Middle frontal gyrus (tissue), 1 donor: ENCODE measurements at regions not wholly inside any gene's neighbourhood (a gene's known extent, or its start where the extent isn't known, plus 50 kb on each side); places are given as distances from the start of the nearest gene placed in this dataset.
"Not testable (repeated sequence)": the region's sequence is repeated elsewhere in the genome, so short reads cannot be mapped to it uniquely, and the experiment has no call there.

Experiments used
- DNase-seq: peaks from one replicate; pipeline ENCODE4 v3.0.0-alpha.2; 2015; ENCODE audit warnings: low spot score; ENCODE audit errors: extremely low spot score

DNA sequence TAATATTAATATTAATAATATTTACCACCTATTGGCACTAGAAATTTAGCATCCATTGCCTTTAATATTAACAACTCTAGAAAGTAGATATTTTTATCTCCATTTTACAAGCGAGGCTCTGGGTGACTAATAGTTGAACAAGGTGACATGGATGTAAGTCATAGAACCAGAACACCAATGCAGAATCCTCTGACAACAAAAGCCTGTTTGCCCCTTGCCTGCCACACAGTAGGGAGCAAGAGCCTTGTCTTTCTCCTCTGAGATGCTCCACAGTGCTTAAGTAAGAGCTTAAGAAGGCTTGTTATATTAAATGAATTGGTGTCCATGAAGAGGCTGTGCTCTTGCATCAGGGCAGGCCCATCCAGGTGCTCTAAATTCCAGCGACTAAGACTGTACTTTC, 51.2 kb upstream of the LBX1 start:
- no peak for DNase-seq

DNA sequence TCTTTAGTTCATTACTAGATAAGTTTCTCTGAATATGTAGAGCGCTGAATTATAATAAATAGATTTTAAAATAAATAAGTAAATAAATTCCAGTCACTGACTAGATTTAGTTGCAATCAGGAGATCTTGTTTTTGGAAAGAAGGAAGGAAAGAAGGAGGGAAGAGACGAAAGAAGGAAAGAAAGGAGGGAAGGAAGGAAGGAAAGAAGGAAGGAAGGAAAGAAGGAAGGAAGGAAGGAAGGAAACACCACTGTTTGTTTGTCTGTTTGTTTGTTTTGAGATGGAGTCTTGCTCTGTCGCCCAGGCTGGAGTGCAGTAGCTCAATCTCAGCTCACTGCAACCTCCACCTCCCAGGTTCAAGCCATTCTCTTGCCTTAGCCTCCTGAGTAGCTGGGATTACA, 51.7 kb upstream of the LBX1 start:
- DNase-seq: not testable (repeated sequence)

DNA sequence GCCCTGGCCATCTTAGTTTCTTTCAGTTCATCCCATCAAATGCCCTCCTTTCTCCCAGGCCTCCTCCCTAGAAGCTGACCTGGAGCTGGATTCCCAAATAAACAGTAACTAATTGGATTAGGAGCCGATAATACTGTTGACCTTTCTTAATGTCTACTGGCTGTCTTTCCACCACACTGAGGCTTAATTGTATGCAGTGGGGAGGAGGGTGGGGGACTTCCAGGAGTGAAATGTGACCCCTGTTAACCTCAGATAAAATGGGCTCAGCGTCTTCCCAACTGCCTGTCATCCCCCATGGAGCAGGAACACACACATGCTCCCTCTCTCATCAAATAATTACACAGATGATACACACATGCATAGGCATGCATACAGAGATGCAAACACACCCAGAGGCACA, 53.7 kb upstream of the LBX1 start:
- DNase-seq: no peak

DNA sequence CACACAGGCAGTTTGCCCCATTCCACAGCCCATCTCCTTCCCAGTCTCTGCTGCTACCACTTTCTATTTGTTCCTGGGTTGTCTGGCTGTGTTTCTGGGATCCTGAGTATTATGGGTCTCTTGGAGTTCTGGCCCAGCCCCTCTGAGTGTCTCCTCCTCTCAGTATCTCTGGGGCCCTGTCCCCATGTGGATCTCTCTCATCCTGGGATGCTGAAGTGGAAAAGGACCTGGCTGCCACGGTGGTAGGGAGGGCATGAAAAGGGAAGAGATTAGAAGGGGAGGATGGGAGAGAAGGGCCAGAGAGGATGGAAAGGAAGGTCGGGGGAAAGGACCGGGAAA, 54.5 kb upstream of the LBX1 start:
- DNase-seq: no peak

DNA sequence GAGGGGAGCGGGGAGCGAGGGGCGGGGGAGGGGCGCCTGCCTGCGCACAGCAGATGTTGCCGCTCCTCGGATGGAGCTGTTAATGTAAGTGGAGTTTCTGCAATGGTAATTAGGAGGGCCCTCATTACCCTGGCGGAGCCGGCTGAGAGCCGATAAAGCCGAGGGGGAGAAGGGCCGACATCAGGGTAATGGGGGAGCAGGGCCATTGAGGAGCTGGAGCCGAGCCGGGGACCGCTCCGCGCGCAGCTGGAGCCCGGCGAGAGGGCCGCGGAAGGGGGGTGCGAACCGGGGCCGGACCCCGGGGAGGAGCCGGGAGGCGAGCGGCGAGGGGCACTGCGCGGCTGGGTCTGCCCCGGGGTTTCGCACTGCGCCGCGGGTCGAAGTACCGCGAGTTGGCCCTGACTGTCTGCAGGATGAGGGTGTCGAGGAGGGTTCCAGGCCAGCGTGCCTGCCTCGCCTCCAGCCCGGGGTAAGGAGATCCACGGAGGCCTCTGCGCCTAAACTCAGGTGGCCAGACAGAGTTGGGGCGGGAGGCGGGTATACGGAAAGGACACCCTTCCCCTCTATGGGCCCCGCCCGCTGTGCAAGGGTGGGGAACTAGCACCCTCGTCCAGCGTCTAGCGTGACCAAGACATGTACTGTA, 55.0 kb upstream of the LBX1 start:
- no peak for DNase-seq

DNA sequence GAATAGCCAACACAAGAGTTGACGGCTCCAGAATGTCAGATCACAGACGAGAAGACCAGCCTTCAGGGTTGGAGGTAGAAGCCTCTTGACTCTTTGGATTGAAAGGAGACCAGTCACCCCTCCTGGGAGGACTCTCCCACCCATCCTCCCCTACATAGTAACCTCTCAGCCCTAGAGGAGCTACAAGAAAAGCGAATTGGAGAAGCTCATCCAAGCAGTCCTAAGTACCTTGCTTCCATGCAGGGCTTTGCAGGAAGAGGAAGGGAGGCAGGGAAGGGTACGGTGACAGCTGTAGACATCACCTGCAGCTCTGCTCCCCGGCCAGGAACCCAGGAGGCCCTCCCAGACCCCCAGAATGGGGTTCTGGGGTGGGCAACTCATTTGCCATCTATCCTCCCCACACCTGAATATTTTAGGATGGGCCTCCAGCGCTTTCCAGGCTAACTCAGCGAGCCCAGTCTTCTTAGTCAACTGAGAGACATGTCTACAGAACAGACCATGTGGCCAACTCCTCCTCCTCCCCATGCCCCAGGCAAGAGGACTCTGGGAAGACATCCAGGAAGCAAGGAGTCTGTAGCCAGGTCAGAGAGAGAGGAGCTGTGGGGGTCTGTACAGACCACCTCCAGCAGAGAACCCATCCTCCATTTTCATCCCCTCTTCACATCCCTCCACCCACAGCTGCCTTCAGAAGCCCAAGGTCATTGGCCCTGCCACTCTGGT, 55.6 kb upstream of the LBX1 start:
- no peak for DNase-seq

DNA sequence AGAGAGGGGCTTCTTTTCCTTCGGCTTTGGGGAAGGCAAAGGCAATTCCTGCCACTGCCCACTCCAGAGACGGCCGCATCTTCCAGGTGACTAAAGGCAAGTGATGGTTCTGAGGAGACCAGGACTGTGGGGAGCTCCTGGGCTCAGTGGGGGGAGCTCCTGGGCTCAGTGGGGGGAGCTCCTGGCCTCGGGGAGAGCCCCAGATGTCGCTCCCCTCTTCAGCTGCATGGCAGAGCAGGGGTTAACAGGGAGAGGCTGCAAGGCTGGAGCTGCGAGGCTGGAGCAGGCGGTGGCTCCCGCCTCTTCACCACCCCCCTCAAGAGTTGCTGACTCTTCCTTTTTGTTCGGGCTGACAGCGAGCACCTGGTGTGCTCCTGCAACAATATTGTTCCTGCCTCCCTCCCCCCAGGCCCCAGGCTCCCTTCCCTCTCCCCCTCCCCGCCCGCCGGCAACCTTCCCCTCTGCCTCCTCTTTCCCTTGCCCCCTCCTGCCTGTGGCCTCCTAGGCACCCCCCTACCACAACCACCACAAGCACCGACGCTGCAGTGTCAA, 56.3 kb upstream of the LBX1 start:
- DNase-seq: no peak

DNA sequence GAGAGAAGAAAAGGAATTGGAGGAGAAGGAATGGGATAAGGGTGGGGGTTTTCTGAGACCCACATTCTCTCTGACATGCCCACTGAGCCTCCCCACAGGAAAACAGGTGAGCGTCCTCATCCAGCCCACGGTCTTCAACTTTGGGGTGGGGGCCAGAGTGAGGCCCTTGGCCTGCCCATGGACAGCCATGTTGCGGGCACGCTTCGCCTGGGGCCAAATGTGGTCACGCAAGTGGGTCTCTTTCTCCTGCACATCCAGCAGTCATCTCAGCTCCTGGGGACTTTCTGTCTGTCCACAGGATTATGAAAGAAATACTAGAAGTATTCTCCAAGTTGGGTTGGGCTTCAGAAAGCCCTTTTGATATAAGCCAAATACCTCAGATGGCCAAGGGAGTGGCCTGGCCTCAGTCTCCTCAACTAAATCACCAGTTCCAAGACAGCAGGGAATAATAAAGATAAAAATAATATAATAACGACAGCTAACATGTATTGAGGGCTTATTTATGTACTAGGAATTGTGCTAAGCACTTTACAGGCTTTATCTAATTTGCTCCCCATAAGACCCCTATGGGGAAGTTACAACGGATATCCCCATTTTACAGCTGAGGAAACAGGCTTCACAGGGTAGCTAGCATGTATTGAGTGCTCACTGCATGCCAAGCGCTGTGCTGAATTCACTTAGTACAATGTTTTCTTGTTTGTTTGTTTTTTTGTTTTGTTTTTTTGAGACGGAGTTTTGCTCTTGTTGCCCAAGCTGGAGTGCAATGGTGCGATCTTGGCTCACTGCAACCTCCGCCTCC, 57.2 kb upstream of the LBX1 start:
- no peak for DNase-seq

DNA sequence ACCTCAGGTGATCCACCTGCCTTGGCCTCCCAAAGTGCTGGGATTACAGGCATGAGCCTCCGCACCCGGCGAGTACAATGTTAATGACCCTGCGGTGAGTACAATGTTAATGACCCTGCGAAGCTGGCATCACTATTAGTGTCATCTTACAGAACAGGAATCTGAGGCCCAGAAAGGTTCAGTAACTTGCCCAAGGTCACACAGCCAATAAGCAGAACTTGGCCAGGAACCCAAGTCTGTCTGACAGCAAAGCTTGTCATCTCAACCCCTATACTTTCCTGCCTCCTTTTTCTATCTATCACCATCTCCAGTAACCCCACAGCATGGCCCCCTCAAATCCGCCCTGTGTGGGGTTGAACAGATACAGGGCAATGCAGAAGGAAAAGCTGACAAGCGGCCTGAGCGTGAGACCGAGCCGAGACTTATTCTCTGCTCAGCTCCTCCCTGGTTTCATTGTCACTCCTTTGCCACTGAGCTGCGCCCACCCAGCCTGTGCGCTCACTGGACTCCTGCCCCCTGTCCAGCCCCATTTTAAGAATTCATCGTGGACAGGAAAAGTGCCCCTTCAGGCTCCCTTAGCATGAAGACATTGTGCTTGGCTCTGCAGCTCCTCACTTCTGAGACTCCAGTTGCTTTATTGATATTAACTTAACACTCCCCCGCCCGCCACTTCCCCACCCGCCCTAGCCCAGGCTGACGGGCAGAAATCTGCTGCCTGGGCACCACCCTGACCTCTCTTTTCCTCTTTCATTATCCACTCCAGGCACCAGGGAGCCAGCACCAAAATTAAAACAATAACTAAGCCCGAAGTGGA, 58.1 kb upstream of the LBX1 start:
- DNase-seq: no peak

DNA sequence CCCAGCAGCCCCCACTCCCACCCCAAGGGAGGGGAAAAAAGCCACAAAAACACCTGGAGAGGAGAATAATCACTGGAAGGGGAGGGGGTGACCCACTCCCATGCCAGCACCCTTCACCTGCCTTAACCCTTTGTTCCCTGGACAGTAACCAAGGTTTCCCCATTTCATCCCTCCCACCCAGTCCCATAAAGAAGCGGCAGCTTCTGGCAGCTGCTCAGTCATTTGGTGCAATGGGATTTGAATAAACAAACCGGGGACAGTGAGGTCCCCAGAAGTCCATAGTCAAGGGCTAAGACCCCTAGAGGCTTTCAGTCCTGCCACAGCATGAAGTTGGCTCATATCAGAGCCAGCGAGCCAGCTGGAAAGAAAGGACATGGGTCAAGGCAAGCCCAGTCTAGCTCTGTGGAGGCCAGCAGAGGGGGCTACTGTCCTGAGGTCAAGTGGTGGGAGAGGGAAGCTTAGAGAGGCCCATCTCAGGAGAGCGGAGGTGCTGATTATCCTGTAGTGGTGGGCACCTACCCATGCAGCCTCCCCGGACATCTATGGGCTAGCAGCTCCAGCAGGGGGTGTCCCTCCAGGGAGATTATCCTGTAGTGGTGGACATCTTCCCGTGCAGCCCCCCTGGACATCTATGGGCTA, 58.9 kb upstream of the LBX1 start:
- DNase-seq: no peak

DNA sequence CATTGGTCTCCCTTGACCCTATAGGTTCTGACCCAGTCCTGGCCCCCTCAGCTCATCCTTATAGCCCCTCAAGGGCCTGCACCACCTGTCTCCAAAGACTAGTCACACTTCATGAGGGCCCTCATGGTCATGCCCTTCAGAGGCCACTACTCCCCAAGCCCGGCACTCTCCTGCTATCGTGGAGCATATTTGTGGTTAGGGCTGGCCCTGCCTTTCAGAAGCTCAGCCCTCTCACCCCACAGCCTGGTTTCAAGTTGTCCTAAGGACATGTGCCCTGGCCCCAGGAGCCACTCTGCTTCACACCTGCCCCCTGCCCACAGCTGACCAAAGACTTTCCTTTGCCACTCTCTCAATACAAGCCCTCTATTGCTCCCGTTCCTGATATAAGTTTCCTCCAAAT, 60.3 kb upstream of the LBX1 start:
- DNase-seq: no peak

DNA sequence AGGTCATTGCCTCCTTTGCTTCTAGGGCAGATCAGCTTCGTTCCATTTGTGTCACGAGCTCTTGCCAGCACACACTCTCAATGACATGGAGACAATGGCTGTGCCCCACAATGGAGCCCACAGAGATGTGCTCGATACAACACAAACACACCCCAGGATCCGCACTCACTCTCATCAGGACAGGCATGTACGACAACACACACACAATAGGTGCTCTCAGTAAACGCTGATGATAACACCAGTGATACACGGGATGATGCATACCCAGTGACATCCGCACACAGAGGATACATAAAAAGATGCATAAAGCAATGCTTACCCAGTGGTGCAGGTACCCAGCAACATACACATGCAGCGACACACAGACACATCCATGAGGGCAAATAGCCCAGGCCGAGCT, 61.2 kb upstream of the LBX1 start:
- DNase-seq: no peak

DNA sequence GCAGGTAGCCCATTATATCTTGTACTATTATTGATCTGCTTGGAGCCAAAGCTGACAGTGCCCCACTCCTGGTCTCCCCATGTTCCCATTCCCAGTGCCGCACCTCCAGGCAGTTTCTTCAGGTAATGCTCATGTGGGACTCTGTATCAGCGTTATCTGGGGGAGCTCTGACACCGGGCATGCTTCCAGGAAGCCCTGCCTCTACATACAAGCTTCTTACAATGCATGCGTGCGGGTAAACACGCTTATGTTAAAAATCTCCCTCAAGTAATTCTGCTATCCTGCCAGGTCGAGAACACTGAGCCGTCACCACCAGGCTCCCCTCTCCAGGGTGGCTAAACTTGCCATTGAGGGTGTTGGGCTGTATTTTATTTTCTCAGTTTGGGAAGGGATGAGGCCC, 61.6 kb upstream of the LBX1 start:
- DNase-seq: no peak

DNA sequence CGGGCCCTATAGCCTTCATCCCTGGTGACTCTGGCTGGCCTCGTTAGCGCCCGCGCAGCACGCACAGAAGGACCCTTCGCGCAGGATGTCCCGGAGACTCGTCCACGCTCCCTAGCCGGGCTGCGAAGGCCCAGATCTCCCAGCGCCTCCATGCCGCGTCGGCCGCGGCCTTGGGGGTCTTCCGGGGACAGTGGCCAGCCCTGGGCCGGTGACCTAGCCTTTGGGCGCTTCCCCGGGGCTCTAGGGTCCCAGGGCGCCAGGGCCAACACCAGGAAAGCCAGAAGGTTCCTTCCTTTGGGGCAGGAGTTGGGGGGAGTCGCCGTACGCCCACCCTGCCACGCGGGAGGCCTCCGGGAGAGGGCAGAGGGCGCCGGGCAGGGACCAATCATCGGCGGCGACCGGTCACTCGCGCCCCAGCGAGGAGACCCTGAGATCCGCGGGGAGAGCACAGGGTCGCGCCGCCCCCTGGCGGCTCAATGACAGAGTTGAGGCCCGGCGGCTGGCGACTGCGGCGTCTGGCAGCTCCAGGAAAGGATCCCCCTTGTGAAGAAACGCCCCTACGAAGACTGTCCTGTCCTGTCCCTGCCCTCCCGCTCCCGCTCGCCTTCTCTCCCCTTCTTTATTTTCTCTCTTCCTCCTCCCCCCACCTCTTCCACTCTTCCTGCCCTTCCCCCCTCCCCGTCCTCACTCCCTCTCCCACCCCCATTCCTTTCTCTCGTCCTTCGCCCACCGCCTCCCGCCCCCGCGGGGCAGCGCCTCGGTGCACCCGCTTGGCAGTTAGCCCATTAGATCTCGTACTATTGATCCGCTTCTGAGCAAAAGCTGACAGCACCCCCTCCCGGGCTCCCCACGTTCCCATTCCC, 62.3 kb upstream of the LBX1 start:
- DNase-seq: peak; percentile 43

DNA sequence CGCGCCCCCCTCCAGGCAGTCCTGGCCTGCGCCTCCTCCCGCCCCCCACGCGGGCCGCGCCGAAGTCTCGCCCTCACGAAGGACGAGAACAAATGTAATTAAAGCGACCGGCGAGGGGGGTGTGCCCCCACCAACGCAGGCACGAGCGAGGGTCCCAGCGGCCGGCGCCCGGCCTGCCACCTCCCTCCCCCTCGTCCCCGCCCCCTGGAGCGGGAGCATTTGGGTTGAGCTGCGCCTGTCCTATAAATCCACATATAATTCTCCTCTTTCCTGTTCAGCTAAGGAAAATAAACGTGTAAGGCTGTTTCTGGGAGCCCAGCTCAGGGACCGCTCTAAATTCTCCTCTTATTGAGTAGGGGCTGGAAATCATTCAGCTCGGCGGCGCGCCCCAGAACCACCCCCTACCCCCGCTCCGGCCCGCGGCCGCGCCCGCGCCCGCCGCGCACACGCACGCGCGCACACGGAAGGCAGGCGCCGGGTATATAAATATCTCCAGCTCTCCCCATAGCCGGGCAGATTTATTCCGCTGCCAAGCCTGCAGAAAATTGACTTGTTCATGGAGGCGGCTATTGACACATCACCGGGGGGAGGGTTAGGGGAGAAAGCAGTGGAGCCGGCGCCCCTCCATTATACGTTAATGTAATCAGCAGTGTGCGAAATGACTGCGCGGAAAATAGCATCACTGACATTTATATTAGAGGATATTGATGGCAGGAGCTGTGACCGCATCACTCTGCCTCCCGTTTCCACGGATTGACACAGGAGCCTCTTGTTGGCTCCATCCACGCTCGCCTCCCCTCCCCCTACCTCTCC, 61.6 kb upstream of the BTRC start:
- peak; percentile 17 for DNase-seq

DNA sequence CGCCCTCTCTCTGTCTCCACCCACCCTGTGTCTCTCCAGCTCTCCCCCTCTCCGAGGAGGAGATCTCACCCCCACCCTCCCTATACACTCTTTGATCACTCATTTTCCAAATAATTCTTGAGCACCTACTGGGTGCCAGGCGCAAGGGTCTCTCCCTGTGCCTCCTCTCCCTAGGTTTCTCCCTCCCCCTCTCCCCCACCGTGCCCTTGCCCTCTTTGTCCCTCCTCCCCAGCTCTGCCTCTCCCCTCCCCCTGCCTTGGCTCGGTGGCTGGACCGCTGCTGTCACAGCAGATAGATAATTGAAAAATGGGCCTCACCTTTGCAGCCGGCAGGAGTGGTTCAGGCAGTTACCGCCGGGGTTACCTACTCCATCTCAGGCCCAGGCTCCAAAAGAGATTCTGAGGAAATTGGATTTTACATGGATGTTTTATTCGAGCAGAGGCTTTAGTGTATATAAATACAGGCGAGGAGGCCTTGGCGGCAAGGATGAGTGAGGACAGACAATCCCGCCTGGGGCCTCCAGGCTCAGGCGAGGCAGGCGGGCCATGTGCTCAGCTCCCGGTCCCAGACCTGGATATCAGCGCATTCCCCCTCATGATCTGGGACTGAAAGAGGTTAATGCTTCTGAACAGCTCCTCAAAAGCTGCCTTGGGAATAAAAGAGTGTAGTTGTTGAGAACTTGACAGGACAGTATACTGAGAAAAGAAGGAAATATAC, 60.8 kb upstream of the BTRC start:
- DNase-seq: no peak

DNA sequence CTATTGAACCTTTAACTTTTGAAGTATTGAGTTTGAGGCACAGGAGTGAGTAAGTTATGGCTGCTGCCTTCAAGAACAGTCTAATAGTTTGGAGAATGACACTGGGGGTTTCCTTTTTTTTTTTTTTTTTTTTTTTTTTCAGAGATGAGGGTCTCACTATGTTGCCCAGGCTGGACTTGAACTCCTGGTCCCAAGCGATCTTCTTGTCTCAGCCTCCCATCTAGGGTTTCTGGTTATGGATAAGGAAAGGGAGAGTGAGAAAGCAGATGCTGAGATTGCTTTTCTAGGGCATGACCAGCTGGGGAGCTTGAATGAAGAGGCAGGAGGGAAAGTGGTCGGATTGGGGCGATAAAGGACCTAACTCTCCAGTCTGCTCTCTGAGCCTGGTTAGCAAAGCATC, 59.9 kb upstream of the BTRC start:
- no peak for DNase-seq

DNA sequence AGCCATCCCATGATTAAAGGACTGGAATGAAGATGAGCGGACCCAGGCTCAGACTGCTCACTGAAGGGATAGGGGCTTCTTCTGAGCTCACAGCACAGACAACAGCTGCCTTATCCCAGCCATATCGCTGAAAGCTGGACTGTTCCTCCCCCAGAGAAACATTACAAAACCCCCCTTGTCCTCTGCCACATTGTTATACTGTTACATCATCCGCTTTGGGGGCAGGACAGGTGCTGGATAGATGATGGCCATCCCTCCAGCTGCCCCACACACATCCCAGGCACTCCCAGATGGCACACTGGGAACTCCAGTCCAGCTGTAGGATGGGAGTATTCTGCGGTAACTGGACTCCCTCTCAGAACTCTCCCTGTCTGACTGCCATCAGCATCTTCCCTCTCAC, 58.7 kb upstream of the BTRC start:
- no peak for DNase-seq
